HG03520 (cell line): ENCODE measurements at regions not wholly inside any gene's neighbourhood (a gene's known extent, or its start where the extent isn't known, plus 50 kb on each side); places are given as distances from the start of the nearest gene placed in this dataset.
"Not testable (repeated sequence)": the region's sequence is repeated elsewhere in the genome, so short reads cannot be mapped to it uniquely, and the experiment has no call there.

Experiments used
- ATAC-seq: cut with Tn5 transposase; IDR thresholded peaks from one replicate; pipeline ENCODE4 v1.9.1; 2021; ENCODE audit warnings: mild to moderate bottlenecking, moderate library complexity; ENCODE audit not compliant: unreplicated experiment

DNA sequence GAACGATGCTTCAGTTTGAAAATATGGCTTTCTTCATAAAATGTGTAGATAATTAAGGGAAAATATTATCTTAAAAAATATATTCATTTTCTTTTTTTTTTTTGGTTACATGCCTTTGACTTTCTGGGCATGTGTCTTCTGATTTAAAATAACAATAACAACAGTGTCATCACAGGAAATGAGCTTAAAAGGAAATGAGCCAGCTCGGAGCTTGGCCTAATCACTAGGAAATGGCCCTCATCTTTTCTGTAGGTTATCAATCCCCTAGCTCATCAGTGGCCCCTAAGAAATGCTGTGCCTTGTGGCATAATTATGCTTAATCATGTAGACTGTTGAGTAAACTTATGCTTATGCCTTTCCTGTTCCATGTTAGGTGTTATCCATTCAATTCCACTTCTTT, 141.8 kb upstream of the FHL2 start:
- no peak for ATAC-seq

- ATAC-seq = no peak
Measured at GRCh38 chr2:105539331-105539730, 140.5 kb upstream of the FHL2 start.

- no peak for ATAC-seq
Measured at GRCh38 chr2:105538840-105539239, 140.0 kb upstream of the FHL2 start.

GRCh38 chr2:105537920-105538319, 139.1 kb upstream of the FHL2 start:
- ATAC-seq = no peak

DNA sequence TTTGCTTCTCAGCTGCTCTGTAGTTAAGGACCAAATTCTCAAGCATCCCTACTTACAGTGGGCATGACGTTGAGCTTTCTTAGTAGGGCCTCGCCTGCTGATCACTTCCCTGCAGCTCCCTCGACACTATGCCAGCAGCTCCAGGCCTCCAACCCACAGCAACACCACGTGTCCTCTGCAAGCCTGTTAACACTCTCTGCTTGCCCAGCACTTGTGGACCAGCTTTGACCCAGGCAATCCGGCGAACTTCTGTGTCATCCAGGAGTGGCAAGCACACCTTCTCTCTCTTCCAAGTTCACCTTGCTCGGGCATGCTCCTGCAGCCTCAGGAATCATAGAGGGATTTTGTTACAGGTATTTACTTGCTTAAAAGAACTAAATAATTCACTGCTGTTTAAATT, 138.6 kb upstream of the FHL2 start:
- ATAC-seq = no peak

GRCh38 chr2:105536175-105536574, 137.3 kb upstream of the FHL2 start:
- ATAC-seq = no peak

DNA sequence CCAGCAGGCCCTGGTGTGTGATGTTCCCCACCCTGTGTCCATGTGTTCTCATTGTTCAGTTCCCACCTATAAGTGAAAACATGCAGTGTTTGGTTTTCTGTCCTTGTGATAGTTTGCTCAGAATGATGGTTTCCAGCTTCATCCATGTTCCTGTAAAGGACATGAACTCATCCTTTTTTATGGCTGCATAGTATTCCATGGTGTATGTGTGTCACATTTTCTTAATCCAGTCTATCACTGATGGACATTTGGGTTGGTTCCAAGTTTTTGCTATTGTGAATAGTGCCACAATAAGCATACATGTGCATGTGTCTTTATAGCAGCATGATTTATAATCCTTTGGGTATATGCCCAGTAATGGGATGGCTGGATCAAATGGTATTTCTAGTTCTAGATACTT, 130.4 kb upstream of the FHL2 start:
- ATAC-seq = not testable (repeated sequence)

DNA sequence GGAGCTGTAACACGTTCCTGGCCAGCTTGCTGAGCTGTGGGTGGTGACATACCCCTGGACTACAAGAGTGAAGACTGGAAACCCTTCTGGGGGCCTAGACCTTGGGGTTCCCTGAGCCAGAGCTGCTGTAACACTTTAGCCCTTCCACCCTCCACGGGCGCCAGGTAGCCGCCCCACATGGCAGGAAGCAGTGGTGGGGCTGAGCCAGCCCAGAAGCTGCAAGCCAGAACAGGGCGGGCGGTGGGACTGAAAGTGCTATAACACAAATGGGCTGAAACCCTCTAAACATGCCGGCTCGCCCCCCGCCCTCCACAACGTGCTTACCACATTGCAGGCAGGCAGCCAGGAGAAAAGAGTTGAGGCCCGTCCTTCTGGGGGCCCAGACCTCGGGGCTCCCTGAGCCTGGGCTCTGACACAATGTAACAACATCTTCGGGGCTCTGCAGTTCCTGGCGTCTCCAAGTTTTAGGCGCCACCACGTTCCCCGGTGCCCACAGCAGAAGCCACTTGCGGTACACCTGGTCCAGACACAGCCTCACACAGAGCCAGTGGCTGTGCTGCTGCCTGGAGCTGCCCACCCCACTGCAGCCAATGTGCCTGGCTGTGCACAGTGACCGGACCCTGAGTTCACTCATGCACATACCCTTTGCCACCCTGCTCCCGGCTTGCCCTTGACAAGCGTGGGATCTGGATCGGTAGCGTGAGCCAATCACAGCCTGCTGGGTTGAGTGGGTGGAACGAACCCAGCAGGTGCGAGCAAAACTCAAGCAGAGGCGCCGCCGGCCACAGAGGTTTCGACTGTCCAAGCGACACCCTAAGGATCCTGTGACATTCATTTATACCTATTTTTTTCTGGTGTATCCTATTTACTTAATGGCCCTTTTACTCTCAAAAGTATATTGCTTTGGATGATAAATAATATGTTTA, 127.4 kb upstream of the FHL2 start:
- no peak for ATAC-seq

DNA sequence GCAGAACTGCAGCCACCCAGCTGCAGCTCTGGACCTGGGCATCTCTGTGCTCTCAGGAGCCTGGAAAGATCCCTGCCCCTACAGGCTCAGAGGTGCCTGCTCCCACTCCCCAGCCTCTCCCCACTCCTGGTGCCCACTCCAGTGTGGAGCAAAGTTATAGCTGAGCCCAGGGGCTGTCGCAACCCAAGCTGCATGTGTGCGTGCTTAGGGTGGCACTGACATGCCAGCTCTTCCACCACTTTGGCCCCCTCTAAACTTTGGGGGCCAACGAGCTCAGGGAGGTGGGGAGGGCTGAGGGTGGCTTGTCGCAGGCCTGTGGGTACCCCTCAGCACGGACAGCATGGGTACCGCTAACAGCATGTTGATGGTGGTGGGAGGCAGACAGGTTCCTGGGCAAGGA, 126.3 kb upstream of the FHL2 start:
- ATAC-seq = no peak

DNA sequence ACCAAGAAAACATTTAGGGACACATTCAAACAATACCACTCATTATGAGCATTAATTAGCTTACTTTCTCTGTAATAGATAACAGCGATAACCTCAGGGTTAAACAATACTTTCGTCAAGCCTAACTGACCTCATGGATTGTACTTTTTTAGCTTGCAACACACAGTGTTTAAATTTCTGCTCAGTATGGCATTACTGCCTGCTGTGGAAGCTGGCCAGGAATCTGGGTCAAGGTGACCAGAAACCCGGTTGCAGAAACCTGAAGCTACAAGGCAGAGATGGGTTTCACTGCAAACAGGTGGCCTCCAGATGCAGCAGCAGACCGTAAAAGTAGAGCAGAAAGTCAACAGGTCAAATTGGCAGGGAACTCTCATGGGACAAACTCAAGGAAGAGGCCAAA, 123.8 kb upstream of the FHL2 start:
- no peak for ATAC-seq

- no peak for ATAC-seq
Measured at GRCh38 chr2:105521616-105522015, 122.8 kb upstream of the FHL2 start.

DNA sequence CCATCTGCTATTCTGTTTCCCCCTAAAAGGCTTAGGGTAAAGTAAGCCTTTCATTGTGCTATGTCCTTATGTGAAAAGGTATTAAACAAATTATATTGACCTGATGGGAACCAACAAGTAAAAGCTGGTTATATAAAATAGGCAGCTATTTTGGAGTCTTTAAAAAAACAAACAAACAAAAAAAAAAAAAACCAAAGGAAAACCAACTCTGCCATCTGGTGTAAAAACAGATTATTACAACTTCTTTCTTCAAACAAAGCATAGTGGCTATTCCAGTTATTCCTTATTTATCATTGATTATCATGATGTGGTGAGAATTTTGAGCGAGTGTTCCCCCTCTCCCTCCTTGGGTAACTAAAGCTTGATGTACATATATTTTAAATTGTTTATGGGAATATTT, 122.3 kb upstream of the FHL2 start:
- no peak for ATAC-seq

DNA sequence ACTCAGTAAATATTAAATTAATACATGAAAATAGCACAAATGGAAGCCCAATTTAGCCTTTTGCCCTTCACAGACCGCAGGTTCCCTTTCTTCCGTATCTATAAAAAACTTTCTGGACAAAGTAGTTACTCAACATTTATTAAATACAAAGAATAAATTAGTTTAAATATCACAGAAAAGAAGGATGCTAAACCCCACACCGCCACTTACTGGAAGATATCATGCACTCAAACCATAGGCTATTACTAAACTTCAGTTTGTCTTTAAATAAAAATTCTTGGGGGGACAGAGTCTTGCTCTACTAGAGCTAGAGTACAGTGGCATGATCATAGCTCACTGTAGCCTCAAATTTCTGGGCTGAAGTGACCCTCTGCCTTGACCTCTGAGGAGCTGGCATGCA, 120.7 kb upstream of the FHL2 start:
- no peak for ATAC-seq

- ATAC-seq = no peak
Measured at GRCh38 chr2:105518897-105519296, 120.0 kb upstream of the FHL2 start.

DNA sequence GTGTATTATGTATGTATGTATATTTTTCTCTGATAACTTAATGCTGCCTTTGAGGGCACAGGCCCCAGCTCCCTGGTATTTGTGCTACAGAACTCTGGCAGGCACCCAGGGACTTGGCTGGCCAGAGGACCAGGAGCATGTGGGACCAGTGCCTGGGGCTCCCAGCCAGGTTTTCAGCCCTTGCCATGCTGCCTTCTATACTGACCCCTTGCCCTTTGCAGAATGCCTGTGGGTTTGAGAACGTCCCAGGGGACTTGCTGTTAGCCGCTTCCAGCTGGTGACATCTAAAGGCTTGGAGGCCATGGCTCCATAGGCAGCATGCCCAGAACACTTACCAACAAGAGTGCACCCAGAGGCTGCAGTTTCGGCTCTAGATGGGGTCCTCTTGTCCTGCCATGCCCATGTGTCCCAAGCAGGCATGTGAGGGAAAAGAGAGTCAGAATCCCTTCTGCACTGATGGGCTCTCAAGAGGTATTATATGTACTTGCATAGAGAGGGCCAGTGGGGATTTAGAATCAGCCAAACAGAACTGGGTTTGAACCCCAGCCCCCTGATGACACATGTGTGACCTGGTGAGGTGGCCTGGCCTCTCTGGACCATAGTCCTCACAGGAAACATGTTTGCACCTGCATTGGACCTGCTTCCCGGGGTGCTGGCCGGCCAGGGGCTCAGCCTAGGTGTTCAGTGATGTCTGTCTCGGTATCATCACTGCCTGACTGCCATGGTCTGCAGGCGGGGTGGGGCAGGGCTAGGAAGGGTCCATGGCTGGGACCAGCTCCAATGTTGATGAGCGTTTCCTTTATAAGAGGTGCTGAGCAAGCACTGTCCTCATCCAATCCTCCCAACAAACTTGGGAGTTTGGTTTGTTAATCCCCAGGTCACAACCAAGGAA, 119.2 kb upstream of the FHL2 start:
- no peak for ATAC-seq

DNA sequence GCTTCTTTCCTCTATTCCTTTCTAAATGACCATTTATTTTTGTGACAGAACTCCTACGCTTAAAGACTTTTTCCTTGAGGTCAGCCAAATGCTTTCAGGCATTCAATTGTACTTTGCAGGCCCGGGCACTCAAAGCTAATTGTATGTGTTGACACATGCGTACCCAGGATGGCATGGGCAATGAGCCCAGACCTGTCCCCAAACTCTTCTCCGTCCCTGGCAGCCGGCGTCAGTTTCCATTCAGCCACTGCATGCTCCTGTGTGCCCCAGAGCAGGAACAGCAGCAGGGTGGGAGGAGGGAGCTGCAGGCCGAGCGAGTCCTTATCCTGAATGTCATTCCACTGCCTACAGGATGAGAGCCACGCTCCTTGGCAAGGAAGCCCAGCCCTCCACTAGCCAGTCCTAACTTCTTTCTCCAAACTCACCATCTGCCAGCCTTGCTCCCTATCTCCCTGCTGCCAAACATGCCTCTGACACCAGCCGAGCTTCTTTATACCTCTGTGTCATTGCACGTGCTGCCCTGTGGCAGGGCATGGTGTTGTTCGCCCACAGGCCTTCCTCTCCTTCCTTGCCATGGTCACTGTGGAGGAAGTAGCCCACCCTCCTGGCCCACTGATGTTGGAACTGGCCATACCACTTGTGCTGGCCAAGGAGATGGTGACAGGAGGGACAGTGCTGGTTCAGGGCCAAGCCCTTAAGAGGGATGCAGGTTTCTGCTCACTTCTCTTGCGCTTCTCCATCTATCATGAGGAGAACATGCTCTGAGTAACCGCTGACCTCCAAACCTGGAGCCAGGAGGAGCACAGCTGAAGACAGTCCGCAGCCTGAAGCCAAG, 116.9 kb upstream of the FHL2 start:
- no peak for ATAC-seq

DNA sequence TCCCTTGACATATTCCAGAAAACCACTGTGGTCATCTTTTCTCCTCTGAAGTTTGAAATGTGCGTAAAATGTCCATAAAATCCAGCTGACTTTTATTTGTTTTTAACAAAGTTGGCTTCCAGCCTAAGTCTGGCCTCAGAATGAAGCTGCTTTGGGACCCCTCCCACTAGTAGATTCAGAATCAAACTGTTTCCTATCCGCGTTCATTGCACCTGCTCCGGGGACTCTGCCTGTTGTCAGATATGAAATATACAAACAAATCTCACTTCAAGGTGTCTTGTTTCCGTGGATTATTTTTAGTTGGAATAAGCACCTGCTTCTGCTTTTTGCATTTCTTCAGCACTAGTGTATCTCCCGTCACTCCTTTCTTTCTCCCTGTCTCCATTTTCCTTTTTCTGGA, 115.7 kb upstream of the FHL2 start:
- ATAC-seq = no peak

- ATAC-seq = no peak
Measured at GRCh38 chr2:105510761-105511528, 112.1 kb upstream of the FHL2 start.

DNA sequence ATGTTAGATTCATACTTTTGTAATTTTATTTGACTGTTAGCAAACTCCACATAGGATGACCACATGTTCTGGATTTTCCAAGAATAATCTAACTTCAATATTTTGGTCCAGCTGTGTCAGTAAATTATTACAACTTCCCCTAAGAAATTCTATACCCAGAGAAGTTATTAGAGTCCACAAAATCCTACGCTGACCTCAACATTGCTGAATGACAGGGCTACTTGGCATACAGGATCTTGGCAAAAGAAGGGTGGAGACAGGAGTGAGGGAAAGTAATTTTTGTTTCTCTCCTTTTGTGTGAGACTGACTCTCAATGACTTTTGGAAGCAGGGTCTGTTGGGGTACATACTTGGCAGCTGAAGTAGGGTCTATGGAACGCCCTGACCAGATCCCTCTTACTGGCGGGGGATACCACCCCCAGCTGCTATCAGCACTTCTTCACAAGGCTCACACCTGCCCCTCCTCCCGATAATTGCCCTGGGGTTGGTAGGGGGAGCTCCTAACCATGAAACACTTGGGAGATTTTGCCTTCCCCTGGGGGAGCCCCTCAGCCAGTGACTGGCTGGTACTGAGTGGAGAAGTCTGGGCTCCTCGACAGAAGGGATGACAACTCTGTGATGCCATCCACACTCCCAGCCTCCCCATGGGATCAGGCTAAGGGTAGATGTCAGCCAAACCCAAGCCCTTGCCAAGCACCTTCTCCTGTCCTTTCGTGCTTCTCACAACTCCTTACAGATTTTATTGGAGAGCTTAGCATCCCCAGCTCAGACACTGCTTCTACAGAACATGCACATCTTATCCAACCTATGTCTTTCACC, 110.6 kb upstream of the FHL2 start:
- ATAC-seq = no peak
